GM21528 (cell line): ENCODE measurements at regions not wholly inside any gene's neighbourhood (a gene's known extent, or its start where the extent isn't known, plus 50 kb on each side); places are given as distances from the start of the nearest gene placed in this dataset.

ENCODE experiments used
- ATAC-seq: cut with Tn5 transposase; IDR thresholded peaks from one replicate; pipeline ENCODE4 v1.9.1; 2021; ENCODE audit warnings: mild to moderate bottlenecking, moderate library complexity; ENCODE audit not compliant: unreplicated experiment, low FRiP score

DNA sequence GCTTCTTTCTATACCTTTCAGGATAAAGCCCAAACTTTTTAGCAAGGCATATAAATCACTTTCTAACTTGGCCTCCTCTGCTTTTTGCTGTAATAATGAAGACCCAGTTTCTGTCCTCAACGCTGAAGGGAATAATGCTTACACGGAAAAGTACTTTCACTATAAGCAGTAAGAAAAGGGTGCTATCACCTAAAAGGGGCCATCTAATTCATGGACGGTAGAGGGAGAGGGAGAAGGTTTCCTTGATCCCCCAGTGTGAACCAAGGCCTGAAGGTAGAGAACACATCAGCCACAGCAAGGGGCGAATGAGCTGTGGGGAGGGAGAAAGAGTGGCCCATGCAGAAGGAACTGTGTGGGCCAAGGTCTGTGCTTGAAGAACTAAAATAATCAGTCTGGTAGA lies 417.7 kb upstream of the CLINT1 start:
- ATAC-seq = no peak

- ATAC-seq = no peak
Measured at GRCh38 chr5:158275511-158275910, 416.6 kb upstream of the CLINT1 start.

DNA sequence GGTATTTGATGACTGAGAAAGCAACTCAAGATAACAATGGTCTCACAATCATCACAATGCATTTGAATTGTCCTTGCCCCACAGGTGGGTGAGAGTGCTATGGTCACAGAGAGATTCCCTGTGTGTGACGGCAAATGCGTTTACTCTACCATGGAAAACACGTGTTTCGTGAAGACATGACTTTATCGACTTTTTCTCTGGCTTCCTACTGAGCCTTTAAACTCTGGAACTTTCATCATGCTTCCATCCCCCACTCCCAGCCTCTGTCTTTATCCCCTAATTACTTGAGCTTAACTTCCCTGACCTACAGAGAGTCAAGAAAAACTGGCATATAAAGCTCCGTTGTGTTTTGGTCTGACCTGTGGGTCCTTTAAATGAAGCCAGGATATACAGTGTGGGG lies 414.1 kb upstream of the CLINT1 start:
- ATAC-seq = no peak

- no peak for ATAC-seq
Measured at GRCh38 chr5:158272409-158272808, 413.5 kb upstream of the CLINT1 start.

DNA sequence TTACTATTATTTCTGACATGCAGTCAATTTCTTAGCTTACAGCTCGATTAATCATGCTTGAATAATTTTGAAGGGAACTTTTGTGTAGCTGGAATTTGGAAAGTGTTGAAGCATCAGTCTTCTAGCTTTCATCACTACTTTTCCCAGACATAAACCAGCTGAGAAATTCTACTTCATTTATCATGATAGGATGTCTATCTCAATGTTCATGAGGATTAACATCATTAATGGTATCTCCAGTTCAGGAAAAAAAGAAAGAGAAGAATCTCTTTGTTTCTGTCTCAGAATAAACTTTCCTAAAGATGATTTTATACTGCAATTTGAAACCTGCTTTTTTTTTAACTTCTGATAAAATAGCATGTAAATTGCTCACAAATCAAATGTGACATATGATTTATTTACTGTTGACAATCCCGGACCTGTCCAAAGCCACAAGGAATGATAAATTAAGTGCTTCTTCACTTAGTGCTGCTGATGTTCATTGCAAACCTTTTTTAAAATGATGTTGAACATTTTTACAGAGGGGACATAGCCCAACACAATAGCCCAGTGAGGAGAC lies 412.1 kb upstream of the CLINT1 start:
- no peak for ATAC-seq

DNA sequence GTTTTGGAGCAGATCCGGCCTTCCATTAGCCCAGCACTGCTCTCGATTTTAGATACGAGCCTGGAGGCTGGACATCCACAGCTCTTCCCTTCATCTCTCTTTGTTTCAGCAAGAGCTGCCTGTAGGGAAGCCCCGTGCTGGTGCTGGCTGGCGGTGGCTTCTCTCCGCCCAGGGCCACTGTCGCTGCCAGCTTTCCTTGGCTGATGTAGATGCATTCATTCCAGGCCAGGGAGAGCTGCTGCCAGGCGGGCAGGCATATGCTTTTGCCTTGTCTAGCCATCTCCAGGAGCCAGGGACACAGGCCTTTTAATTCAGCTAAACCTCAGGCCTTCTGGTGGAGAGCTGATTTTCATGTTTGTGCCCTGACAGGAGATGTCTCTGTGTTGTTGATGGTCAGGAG lies 409.3 kb upstream of the CLINT1 start:
- ATAC-seq = no peak

GRCh38 chr5:158267228-158267627 lies 408.3 kb upstream of the CLINT1 start:
- no peak for ATAC-seq

- no peak for ATAC-seq
Measured at GRCh38 chr5:158265931-158266700, 407.2 kb upstream of the CLINT1 start.

DNA sequence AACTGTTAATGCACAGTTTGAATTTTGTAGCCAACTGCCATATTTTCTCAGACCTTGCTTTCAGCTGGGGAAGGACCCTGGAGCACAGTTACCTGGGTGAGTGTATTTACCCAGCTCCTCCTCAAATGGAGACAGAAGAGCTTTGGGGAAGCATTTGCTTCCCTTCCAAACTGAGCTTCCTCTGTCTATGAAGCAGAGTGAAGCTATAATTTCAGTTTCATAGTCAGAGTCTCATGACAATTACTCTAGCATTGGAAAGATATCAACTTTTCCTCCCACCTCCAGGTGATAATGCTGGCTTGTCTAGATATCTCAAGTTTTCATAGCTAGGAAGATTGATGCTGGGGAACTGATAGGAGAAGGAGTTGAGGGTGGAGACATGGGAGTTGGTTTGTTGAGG lies 406.4 kb upstream of the CLINT1 start:
- no peak for ATAC-seq

DNA sequence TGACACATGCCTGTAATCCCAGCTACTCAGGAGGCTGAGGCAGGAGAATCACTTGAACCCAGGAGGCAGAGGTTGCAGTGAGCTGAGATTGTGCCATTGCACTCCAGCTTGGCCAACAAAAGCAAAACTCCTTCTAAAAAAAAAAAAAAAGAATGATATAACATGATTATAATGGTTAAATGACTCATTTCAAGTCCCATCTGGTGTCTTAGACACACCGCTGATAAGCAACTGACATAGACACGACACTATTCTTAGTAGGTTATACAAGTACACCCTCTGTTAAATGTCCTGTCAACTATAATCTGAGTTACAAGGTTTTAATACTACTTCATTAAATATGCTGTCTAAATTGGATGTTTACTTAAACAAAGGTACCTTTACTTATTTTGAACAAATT lies 405.3 kb upstream of the CLINT1 start:
- no peak for ATAC-seq

GRCh38 chr5:158261674-158262367 lies 402.9 kb upstream of the CLINT1 start:
- ATAC-seq = no peak

GRCh38 chr5:158256096-158256495 lies 397.2 kb upstream of the CLINT1 start:
- ATAC-seq = no peak

- no peak for ATAC-seq
Measured at GRCh38 chr5:158255609-158256008, 396.7 kb upstream of the CLINT1 start.

DNA sequence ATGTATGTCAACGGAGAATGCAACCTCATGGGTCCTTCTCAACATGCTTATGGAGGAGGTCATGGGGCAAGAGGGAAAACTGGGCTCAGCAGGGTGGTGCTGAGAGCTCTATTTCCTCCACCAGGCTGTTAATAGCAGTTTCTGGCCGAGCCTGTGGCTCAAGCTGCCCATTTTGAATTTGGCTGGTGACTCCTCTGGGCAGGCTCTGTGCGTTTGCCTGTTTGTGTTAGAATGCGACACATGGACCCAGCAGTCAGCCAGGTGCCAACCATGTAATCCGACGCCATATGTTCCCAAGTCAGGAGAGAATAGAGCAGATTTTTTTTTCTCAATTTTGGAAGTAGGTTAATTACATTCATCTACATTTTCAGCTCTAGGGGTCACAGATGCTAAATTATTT lies 387.7 kb upstream of the CLINT1 start:
- ATAC-seq = no peak

GRCh38 chr5:158245513-158245912 lies 386.6 kb upstream of the CLINT1 start:
- no peak for ATAC-seq

GRCh38 chr5:158244882-158245281 lies 385.9 kb upstream of the CLINT1 start:
- ATAC-seq = no peak

DNA sequence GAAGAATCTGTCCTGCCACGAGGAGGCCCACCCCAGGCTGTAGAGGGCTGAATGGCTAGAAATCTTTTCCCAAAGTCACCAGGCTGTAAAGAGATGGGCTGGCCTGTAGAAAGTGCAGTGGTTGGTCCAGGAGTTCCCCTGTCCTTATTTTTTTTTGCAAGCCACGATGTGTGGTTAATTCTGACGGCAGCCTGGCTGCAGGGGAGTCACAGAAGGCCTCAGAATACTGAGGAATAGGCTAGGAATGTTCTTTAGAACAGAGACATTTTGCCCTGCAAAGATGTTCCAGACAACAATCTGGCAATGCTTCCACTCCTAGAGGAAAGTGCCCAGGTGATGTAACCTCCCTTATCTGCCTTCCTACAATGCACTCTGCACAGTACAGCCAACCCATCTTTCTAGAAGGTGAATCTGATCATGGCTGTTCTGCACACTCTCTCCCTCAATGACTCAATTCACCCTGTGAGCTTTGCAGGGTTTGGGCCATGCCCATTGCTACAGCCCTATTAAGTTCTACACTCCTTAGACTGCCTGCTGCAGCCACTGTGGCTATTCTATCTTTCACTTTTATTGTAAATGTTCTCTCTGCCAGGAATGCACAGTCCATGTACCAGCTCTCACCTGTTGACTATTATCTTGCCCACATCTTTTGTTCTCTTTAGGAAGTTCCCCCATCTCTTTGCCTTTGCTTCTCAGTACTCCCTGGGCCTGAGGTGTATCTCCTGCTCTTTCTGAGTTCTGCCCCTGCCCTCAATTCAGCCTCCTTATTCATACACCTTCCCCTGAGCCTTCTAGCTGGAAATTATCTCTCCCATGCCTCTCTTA lies 377.8 kb upstream of the CLINT1 start:
- no peak for ATAC-seq

DNA sequence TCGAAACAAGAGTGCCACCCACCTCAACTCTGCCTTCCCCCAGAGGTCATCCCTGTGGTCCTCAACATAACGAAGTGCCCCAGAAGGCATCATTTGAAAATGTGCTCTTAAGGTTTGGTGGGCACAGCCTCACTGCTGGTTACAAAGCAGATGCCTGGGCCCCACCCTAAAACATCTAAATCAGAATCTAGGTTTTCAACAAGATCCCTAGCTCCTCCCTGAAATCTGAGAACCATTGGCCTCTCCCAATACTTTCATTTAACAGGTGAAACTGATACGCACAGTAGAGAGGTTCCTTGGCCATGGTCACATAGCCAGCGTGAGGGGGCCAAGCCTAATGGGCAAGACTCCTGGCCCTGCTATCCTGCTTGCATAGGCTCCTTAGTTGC lies 376.2 kb upstream of the CLINT1 start:
- ATAC-seq = no peak

- ATAC-seq = no peak
Measured at GRCh38 chr5:158234323-158235158, 375.6 kb upstream of the CLINT1 start.

DNA sequence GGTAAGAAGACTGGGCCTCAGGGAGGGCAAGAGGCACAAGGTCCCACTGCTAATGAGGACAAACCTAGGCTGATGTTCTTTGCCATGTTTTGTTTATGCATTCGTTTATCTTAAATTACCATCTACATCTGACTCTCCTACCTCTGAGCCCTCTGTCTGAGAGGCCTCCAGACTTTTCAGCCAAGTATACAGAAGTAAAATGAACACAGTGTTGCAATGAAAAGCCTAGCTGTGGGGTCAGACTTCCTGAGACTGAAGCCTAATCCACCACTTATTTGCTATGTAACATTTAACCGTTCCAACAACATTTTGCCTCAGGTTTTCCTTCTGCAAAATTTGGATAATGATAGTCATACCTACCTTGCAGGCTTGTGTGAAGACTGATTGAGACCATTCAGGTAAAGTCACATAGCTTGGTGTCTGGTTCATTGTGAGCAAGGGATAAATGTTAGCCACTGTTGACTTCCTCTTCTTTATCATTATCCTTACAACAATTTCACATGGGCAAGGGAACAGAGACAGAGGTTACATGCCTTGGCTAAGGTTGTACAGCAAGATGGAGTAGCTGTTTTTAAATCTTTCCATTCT lies 374.9 kb upstream of the CLINT1 start:
- no peak for ATAC-seq
